T-helper 1 cell treated with Interleukin-12 subunit alpha and Interleukin-12 subunit beta and Interleukin-4 antibody, amounts not matched to agents 30 μg/mL and 1 μg/mL, for 36 hours (primary cell): ENCODE measurements at regions not wholly inside any gene's neighbourhood (a gene's known extent, or its start where the extent isn't known, plus 50 kb on each side); places are given as distances from the start of the nearest gene placed in this dataset.

Experiments used
- H3K27ac Mint-ChIP-seq: one replicate; pipeline ENCODE4 v1.8.0; 2021; ENCODE audit warnings: mild to moderate bottlenecking, mixed read lengths
- H3K27me3 Mint-ChIP-seq: one replicate; pipeline ENCODE4 v1.8.0; 2021; ENCODE audit warnings: low read depth, mixed read lengths
- H3K36me3 Mint-ChIP-seq: one replicate; pipeline ENCODE4 v1.8.0; 2021; ENCODE audit warnings: low read depth, mixed read lengths
- H3K4me1 Mint-ChIP-seq: one replicate; pipeline ENCODE4 v1.8.0; 2021; ENCODE audit warnings: low read depth, mixed read lengths
- H3K4me3 Mint-ChIP-seq: one replicate; pipeline ENCODE4 v1.8.0; 2021; ENCODE audit warnings: mild to moderate bottlenecking, moderate library complexity, mixed read lengths
- H3K9me3 Mint-ChIP-seq: one replicate; pipeline ENCODE4 v1.8.0; 2021; ENCODE audit warnings: mixed read lengths

DNA sequence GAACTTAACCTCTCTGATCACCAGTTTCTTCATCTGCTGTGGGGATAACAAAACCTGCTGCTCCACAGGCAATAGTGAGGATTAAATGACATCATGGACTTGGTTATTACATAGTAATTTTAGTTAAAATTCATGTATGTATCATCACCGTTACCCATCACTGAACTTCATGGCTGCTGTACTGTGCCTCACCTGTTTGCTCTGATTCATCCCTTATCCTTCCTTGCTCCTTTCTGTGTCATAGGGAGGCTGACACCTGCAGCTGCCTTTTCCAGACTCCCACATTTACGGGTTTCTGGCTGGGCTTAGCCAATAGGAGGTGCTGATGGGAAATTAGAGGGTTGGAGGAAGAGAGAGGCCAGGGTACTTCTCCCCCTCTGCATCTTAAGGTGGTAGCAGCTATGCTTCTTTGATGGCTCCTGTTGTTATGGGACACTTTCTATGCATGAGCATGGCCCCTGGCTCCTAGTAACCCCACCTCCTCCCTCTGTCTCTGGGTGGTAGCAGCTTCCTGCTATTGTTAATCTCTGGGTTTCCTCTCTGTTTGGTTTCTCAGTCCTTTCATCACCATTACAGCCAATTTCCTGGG is 332.1 kb downstream of the DHX35 start:
- peaks cover 3% of the 10 kb centered on the region for H3K27me3 Mint-ChIP-seq
- no peaks in the 10 kb centered on the region for H3K9me3 Mint-ChIP-seq
- H3K36me3 Mint-ChIP-seq = no peaks in the 10 kb centered on the region
- H3K27ac Mint-ChIP-seq = no peak overlapping the region
- no peaks in the 10 kb centered on the region for H3K4me1 Mint-ChIP-seq
- no peak overlapping the region for H3K4me3 Mint-ChIP-seq

DNA sequence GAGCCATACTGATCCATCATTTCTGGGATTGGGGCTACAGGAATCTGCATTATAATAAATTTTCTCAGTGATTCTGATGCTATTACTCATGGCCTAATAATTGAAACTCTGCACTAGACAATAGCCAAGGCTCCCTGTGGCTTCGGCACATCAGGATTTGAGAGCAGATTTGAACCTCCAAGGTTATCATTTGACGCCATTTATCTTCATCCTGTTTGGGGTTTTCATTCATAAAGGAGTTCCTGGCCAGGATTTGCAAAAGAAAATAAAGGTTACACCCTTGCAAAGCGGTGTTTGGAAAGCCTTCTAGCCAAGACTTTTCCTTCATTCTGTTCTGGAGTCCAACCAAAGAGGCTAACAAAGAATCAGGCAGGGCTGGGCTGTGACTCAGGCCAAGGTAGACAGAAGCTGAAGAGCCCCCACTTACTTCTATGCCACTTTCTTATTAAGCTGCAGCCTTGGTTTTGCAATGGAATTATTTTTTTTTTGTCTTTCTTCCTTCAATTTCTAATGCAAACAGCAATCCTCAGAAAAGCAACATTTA is 330.1 kb downstream of the DHX35 start:
- Mint-ChIP-seq H3K4me3 (no peak overlapping the region), H3K36me3 (no peaks in the 10 kb centered on the region), H3K9me3 (peaks cover 5% of the 10 kb centered on the region), H3K4me1 (no peaks in the 10 kb centered on the region), H3K27me3 (peaks cover 3% of the 10 kb centered on the region), H3K27ac (no peak overlapping the region)

DNA sequence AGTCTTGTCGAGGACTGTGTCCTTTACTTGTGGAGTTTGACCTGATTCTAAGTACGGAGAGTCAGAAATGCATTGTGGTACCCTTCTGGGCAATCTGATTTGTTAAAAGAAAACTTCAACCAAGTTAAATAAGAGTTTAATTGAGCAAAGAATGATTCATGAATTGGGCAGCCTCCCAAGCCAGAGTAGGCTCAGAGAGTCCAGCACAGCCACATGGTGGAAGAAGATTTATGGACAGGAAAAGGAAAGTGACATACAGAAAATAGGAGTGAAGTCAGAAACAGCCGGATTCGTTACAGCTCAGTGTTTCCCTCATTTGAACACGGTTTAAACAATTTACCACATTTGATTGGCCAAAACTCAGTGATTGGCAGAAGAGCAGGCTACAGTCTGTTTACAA is 329.2 kb downstream of the DHX35 start:
- H3K4me1 Mint-ChIP-seq = no peaks in the 10 kb centered on the region
- H3K4me3 Mint-ChIP-seq = no peak overlapping the region
- H3K36me3 Mint-ChIP-seq = no peaks in the 10 kb centered on the region
- H3K27me3 Mint-ChIP-seq = peaks cover 3% of the 10 kb centered on the region
- H3K27ac Mint-ChIP-seq = no peak overlapping the region
- H3K9me3 Mint-ChIP-seq = peaks cover 8% of the 10 kb centered on the region

DNA sequence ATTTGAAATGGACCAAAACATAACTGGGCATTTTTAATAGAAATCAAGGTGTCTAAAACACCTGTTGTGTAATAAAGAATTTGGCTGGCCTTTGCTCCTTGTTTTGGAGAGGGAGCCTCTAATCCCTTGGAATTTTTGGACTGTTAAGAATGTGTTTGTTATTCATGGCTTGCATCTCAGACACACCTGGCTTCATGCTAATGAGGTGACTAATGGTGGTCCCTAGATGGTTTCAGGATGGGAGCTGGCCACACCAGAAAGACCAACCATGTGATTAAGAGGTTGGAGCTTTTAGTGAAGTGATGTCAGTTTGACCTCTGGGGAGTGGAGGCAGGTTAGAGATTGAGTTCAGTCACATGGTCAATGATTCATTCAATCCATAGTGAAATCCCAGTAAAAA is 328.4 kb downstream of the DHX35 start:
- H3K36me3 Mint-ChIP-seq = no peaks in the 10 kb centered on the region
- H3K9me3 Mint-ChIP-seq = peaks cover 8% of the 10 kb centered on the region
- no peak overlapping the region for H3K4me3 Mint-ChIP-seq
- no peak overlapping the region for H3K27ac Mint-ChIP-seq
- peaks cover 3% of the 10 kb centered on the region for H3K27me3 Mint-ChIP-seq
- no peaks in the 10 kb centered on the region for H3K4me1 Mint-ChIP-seq

GRCh38 chr20:39289831-39290230 is 327.7 kb downstream of the DHX35 start:
- Mint-ChIP-seq H3K27ac (peak overlapping the region; percentile 33), H3K4me3 (no peak overlapping the region), H3K27me3 (peaks cover 3% of the 10 kb centered on the region)

DNA sequence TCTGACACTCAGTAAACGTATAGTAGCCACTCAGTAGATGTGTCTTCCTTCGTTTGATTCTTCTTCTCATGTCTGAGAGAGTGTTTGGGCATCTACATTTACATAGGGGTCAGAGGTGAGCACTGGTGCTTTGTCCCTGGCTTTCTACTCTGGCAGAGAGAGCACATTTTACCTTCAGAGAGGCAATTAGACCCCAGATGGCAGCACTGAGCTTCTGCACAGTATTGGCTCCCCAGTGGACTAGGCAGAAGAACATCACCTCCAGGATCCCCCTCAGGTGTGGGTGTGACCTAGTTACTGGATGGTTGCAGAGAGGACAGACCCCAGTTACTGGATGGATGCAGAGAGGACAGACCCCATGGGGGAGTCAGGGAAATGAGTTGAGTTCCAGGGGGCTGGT is 327.2 kb downstream of the DHX35 start:
- H3K27ac Mint-ChIP-seq = no peak overlapping the region
- peaks cover 8% of the 10 kb centered on the region for H3K9me3 Mint-ChIP-seq

More at GRCh38 chr20:39289831-39290230, 327.7 kb downstream of the DHX35 start:
- H3K9me3 Mint-ChIP-seq = peaks cover 8% of the 10 kb centered on the region
- H3K4me1 Mint-ChIP-seq = no peaks in the 10 kb centered on the region
- H3K36me3 Mint-ChIP-seq = no peaks in the 10 kb centered on the region

DNA sequence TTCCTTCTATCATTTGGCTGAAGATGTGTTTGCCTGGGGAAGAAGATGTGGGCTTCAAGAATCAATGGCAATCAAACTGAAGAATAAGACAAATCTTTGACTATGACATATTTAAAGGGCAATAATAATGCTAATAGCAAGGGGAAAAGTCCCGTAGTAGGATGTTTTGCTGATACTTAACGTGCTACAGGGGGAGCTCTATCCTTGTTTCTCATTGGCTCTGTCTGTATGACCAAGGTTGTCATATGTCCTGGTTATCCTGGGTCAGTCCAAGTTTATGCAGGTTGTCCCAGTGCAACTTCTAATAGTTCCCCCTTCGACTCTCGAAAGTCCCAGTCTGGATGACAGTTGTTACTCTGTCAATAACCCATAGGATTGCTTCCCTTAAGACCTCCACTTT is 321.3 kb downstream of the DHX35 start:
- H3K27ac Mint-ChIP-seq = no peak overlapping the region
- H3K4me3 Mint-ChIP-seq = no peak overlapping the region
- H3K27me3 Mint-ChIP-seq = no peaks in the 10 kb centered on the region
- H3K4me1 Mint-ChIP-seq = no peaks in the 10 kb centered on the region
- H3K9me3 Mint-ChIP-seq = peaks cover 8% of the 10 kb centered on the region
- no peaks in the 10 kb centered on the region for H3K36me3 Mint-ChIP-seq

More for the DNA sequence above, 327.2 kb downstream of the DHX35 start:
- Mint-ChIP-seq H3K4me1 (no peaks in the 10 kb centered on the region), H3K27me3 (peaks cover 3% of the 10 kb centered on the region), H3K4me3 (no peak overlapping the region), H3K36me3 (no peaks in the 10 kb centered on the region)

DNA sequence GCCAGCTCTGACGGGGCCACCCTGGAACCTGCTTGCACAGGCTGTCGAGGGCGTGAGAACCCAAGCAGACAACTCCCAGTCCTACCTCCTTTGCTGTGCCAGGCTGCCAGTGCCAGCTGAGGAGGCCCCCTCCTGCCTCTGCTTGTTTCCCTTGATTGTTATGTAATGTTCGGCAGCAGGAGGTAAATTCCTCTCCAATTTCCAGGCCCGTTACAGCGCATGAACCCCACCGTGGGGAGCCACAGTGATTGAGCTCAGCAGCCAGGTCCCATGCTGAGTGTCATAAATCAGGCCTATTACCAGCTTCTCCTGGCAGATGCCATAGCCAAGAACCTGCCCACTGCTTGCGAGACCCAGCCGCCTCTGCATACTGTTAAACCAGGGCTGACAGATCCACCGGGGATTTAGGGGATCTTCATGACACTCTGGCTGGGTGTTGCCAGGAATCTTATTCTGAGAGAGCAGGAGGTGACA is 320.5 kb downstream of the DHX35 start:
- peaks cover 3% of the 10 kb centered on the region for H3K9me3 Mint-ChIP-seq
- no peak overlapping the region for H3K4me3 Mint-ChIP-seq
- no peaks in the 10 kb centered on the region for H3K36me3 Mint-ChIP-seq
- H3K27ac Mint-ChIP-seq = no peak overlapping the region
- H3K4me1 Mint-ChIP-seq = no peaks in the 10 kb centered on the region
- H3K27me3 Mint-ChIP-seq = no peaks in the 10 kb centered on the region

DNA sequence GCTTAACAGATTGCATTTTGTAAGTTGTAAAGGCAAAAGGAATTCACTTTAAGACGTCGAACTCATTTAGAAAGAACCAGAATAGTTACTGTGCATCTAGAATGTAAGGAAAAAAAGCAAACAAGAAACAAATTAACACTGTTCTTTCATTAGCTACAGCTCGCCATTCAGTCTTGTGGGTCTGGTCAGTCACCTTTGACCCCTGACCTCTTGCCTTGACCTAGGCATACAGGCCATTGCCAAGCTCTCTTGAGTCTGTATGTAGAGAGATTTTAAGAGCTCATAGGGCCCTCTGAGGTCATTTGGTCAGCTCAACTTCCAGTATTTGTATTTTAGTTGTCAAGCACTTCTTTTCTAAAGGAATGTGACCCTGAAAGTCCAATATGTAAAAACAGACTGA is 318.7 kb downstream of the DHX35 start:
- Mint-ChIP-seq H3K4me1 (no peaks in the 10 kb centered on the region), H3K36me3 (no peaks in the 10 kb centered on the region), H3K4me3 (no peak overlapping the region), H3K27me3 (no peaks in the 10 kb centered on the region), H3K9me3 (peaks cover 5% of the 10 kb centered on the region), H3K27ac (no peak overlapping the region)

- Mint-ChIP-seq H3K9me3 (peaks cover 5% of the 10 kb centered on the region), H3K4me1 (no peaks in the 10 kb centered on the region), H3K4me3 (no peak overlapping the region), H3K36me3 (no peaks in the 10 kb centered on the region), H3K27ac (no peak overlapping the region), H3K27me3 (no peaks in the 10 kb centered on the region)
These were observed 316.2 kb downstream of the DHX35 start for GRCh38 chr20:39278230-39278788.

DNA sequence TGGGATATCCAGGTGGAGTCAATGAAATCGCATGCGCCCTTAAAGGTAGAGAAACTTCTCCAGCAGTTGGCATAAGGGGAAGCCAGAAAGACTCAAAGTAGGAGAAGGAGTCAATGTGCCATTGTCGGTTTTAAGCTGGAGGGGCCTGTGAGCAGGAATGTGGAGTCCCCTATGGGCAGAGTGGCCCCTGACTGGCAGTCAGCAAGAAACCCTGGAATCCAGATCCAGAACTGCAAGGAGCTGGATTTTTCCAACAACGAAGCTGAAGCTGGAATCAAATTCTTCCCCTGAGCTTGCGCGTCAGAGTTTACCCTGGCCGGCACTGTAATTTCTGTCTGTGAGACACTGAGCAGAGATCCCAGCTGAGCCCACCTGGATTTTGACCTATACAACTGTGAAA is 315.0 kb downstream of the DHX35 start:
- Mint-ChIP-seq H3K27ac (no peak overlapping the region), H3K9me3 (peaks cover 5% of the 10 kb centered on the region), H3K36me3 (no peaks in the 10 kb centered on the region), H3K4me1 (no peaks in the 10 kb centered on the region), H3K4me3 (no peak overlapping the region), H3K27me3 (no peaks in the 10 kb centered on the region)

- no peaks in the 10 kb centered on the region for H3K27me3 Mint-ChIP-seq
- no peaks in the 10 kb centered on the region for H3K4me1 Mint-ChIP-seq
- H3K27ac Mint-ChIP-seq = no peak overlapping the region
These were observed 308.9 kb downstream of the DHX35 start for GRCh38 chr20:39270837-39271604.

DNA sequence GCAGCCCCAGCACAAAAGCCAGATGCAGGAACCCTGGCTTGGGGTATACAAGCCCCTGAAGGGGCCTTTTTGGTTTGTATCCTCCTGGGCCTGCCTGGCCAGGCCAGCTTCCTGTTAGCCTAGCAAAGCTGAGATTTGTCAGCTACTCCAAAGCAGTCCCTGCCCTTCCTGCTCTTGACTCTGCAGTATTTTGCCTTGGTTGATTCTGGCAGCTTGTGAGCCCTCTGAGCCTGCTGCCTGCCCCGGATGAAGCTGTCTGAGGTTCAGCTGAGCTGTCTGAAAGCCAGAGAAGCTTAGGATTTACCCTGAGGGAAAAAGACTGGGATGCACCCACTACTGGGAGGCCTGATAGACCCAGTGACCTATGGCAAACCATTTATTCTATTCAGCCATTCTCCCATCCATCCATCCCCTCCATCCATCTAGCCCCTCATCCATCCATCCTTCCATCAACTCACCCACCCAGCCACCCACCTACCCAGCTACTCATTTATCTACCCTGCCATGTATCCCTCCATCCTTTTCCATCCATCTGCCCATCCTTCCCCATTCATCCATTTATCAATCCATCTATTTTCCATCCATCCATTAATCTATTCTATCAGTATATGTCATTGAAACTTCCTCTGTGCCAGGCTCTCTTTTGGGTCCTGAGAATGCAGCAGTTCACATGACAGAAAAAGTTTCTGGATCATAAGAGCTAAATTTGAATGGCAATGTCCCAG is 307.5 kb downstream of the DHX35 start:
- H3K4me1 Mint-ChIP-seq = no peaks in the 10 kb centered on the region
- no peaks in the 10 kb centered on the region for H3K36me3 Mint-ChIP-seq
- H3K9me3 Mint-ChIP-seq = no peaks in the 10 kb centered on the region
- H3K4me3 Mint-ChIP-seq = no peak overlapping the region
- H3K27ac Mint-ChIP-seq = no peak overlapping the region
- no peaks in the 10 kb centered on the region for H3K27me3 Mint-ChIP-seq

More at GRCh38 chr20:39270837-39271604, 308.9 kb downstream of the DHX35 start:
- no peak overlapping the region for H3K4me3 Mint-ChIP-seq
- no peaks in the 10 kb centered on the region for H3K9me3 Mint-ChIP-seq
- no peaks in the 10 kb centered on the region for H3K36me3 Mint-ChIP-seq

DNA sequence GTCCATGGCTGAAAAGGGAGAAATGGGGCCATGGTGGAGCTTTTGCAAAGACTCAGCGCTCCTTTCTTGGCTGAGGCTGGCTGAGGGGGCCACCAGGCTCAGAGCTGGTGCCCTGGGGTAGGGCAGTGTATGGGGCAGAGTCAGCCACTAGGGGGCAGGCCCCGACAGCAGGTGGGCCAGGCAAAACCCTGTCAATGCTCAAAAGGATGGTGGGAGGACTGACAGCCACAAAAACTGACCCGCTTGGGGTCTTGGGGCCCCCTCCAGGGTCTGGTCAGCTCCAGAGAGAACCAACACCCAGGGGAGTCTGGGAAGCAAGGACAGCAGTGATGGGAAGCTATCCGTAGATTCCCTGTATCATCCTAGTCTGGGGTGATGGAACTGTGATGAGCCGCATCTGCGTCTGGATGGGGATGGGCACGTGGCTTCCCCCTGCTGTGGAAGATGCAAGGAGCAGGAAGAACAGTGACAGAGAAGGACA is 306.9 kb downstream of the DHX35 start:
- Mint-ChIP-seq H3K4me3 (no peak overlapping the region), H3K27ac (no peak overlapping the region), H3K9me3 (no peaks in the 10 kb centered on the region), H3K27me3 (no peaks in the 10 kb centered on the region), H3K4me1 (no peaks in the 10 kb centered on the region), H3K36me3 (no peaks in the 10 kb centered on the region)
